GM12878 (cell line): ENCODE measurements at regions not wholly inside any gene's neighbourhood (a gene's known extent, or its start where the extent isn't known, plus 50 kb on each side); places are given as distances from the start of the nearest gene placed in this dataset.

ENCODE experiments used
- ATAC-seq: fragments of 200-7000 bp; cut with Tn5 transposase; 3 replicates; pipeline ENCODE4 v1.9.1; 2020; ENCODE audit warnings: mild to moderate bottlenecking, moderate library complexity
- BruUV-seq: library from RNA; stranded (reverse); fragments of 400-500 nt; replicated peaks from 2 replicates; lab custom pipeline; 2021; lab: Mats Ljungman, UMichigan
- CTCF ChIA-PET: fragments of 300-600 bp; sonication (Branson Sonifier 250); formaldehyde crosslinking; extraction: SDS; loops from one replicate; lab custom pipeline; 2021; ENCODE audit warnings: inconsistent platforms; lab: Yijun Ruan, JAX
- POLR2A ChIA-PET: fragments of 350-600 bp; formaldehyde crosslinking; extraction: SDS; loops from one replicate; lab custom pipeline; 2021; ENCODE audit warnings: inconsistent platforms; lab: Charles Lee
- RAD21 ChIA-PET: fragments of 300-600 bp; sonication (Branson Sonifier 250); formaldehyde crosslinking; loops from one replicate; lab custom pipeline; 2023; ENCODE audit warnings: antibody characterized with exemption; ENCODE audit not compliant: unreplicated experiment; lab: Charles Lee
- SMC1A ChIA-PET: fragments of 300-600 bp; sonication (Branson Sonifier 250); formaldehyde crosslinking; loops from one replicate; lab custom pipeline; 2023; ENCODE audit not compliant: unreplicated experiment, uncharacterized antibody; lab: Charles Lee
- DNase-seq: peaks from one replicate; pipeline ENCODE4 v3.0.0-alpha.2; 2011; ENCODE audit warnings: low read depth, low spot score
- FAIRE-seq: peaks from 3 replicates; lab custom pipeline; 2011; peaks lifted over from hg19 to GRCh38; lab: Jason Lieb, UNC
- H2AFZ ChIP-seq: 2 replicates; pipeline ENCODE4 v1.6.0; 2011; ENCODE audit warnings: low read depth, low read length, control low read depth; ENCODE audit not compliant: control insufficient read depth
- H3K27ac ChIP-seq: 2 replicates; pipeline ENCODE4 v1.5.1; 2011; ENCODE audit warnings: control low read depth; ENCODE audit not compliant: control insufficient read depth, insufficient read depth
- H3K27me3 ChIP-seq, 2 experiments: replicated peaks in 1 of 2; 2 replicates each; pipeline versions ENCODE4 v1.6.0 to v1.6.1; 2011; ENCODE audit warnings: low read length in 1 of 2; ENCODE audit not compliant: control insufficient read depth in 2 of 2, insufficient read depth in 2 of 2
- H3K36me3 ChIP-seq, 2 experiments: 2 replicates each; pipeline ENCODE4 v1.5.1; 2011; ENCODE audit warnings: low read length in 1 of 2; ENCODE audit not compliant: control insufficient read depth in 2 of 2, insufficient read depth in 2 of 2
- H3K4me1 ChIP-seq: 2 replicates; pipeline ENCODE4 v1.6.1; 2011; ENCODE audit warnings: mild to moderate bottlenecking, low read length, moderate library complexity, mixed read lengths; ENCODE audit not compliant: control insufficient read depth, insufficient read depth
- H3K4me2 ChIP-seq: 2 replicates; pipeline ENCODE4 v1.6.0; 2011; ENCODE audit warnings: control low read depth; ENCODE audit not compliant: control insufficient read depth, insufficient read depth
- H3K4me3 ChIP-seq: fragments of 200-600 bp; sonication (generic); 2 replicates; pipeline ENCODE4 v1.5.1; 2016
- H3K79me2 ChIP-seq: 2 replicates; pipeline ENCODE4 v1.6.0; 2011; ENCODE audit warnings: low read length; ENCODE audit not compliant: control insufficient read depth, insufficient read depth
- H3K9ac ChIP-seq: 2 replicates; pipeline ENCODE4 v1.8.0; 2011; ENCODE audit warnings: low read length, control low read depth, mixed read lengths; ENCODE audit not compliant: control insufficient read depth, insufficient read depth
- H3K9me3 ChIP-seq: replicated peaks from 3 replicates; pipeline ENCODE4 v1.5.1; 2011; ENCODE audit warnings: mild to moderate bottlenecking, low read length; ENCODE audit not compliant: control insufficient read depth, insufficient read depth
- H4K20me1 ChIP-seq: 2 replicates; pipeline ENCODE4 v1.6.0; 2011; ENCODE audit not compliant: control insufficient read depth, insufficient read depth
- CHD1 ChIP-seq: IDR thresholded peaks from 2 replicates; pipeline ENCODE4 v1.6.1; 2012; ENCODE audit warnings: low read depth, low read length, improper control_type of control experiment
- CHD2 ChIP-seq: IDR thresholded peaks from 2 replicates; pipeline ENCODE4 v1.6.1; 2011; ENCODE audit warnings: low read depth, low read length, improper control_type of control experiment, borderline replicate concordance
- HDGF ChIP-seq: fragments of 450-650 bp; IDR thresholded peaks from 2 replicates; pipeline ENCODE4 v1.6.1; 2016; ENCODE audit warnings: antibody characterized with exemption
- HSF1 ChIP-seq: fragments of 150-350 bp; IDR thresholded peaks from 2 replicates; pipeline ENCODE4 v1.6.1; 2014; ENCODE audit warnings: mild to moderate bottlenecking, low read depth, low read length
- IKZF2 ChIP-seq, 2 experiments: fragments of 450-650 bp; IDR thresholded peaks; 2 replicates each; pipeline ENCODE4 v1.6.1; 2017; ENCODE audit warnings: mild to moderate bottlenecking in 2 of 2, moderate library complexity in 2 of 2
- LARP7 ChIP-seq: fragments of 450-650 bp; IDR thresholded peaks from 2 replicates; pipeline ENCODE4 v1.6.1; 2017; ENCODE audit warnings: mild to moderate bottlenecking
- MAX ChIP-seq: IDR thresholded peaks from 2 replicates; pipeline ENCODE4 v1.6.1; 2012; ENCODE audit warnings: low read depth, low read length, improper control_type of control experiment
- MEF2A ChIP-seq: IDR thresholded peaks from 2 replicates; pipeline ENCODE4 v1.6.1; 2011; ENCODE audit warnings: low read depth, mild to moderate bottlenecking, low read length, moderate library complexity; ENCODE audit not compliant: insufficient read depth
- NR2C2 ChIP-seq: IDR thresholded peaks from 2 replicates; pipeline ENCODE4 v1.6.1; 2011; ENCODE audit warnings: borderline replicate concordance, low read depth; ENCODE audit not compliant: control insufficient read depth, insufficient read length
- RELA ChIP-seq: fragments of 450-650 bp; IDR thresholded peaks from 2 replicates; pipeline ENCODE4 v1.8.0; 2014; ENCODE audit warnings: borderline replicate concordance; ENCODE audit not compliant: partially characterized antibody
- SIN3A ChIP-seq: IDR thresholded peaks from 2 replicates; pipeline ENCODE4 v1.6.1; 2012; ENCODE audit warnings: low read depth, low read length, improper control_type of control experiment
- ZZZ3 ChIP-seq: IDR thresholded peaks from 2 replicates; pipeline ENCODE4 v1.6.1; 2011; ENCODE audit warnings: low read depth; ENCODE audit not compliant: control insufficient read depth, insufficient read length
- WGBS: methylation state at CpG from one replicate; pipeline ENCODE4 v1.1.6; 2016; ENCODE audit warnings: low lambda C conversion rate; ENCODE audit not compliant: insufficient replicate concordance, insufficient coverage; ENCODE audit errors: missing lambda C conversion rate; 5-methylcytosine and 5-hydroxymethylcytosine counted together
- in situ Hi-C: fragments of 300-500 bp; cut with MboI; formaldehyde crosslinking; loops from 9 replicates; pipeline ENCODE4 v1.14.3; 2018; ENCODE audit warnings: mixed read lengths
- intact Hi-C: fragments of 100-400 bp; cut with micrococcal nuclease; formaldehyde crosslinking; loops from one replicate; pipeline ENCODE4 v1.14.2; 2022; ENCODE audit not compliant: unreplicated experiment
- TF ChIP-seq, protein P1 (sequence below): fragments of 450-650 bp; IDR thresholded peaks from 2 replicates; pipeline ENCODE4 v1.6.1; 2018; ENCODE audit warnings: borderline replicate concordance, mild to moderate bottlenecking; ENCODE audit not compliant: partially characterized antibody
- TF ChIP-seq, protein P2 (sequence below): fragments of 450-650 bp; IDR thresholded peaks from 2 replicates; pipeline ENCODE4 v1.6.1; 2017; ENCODE audit warnings: antibody characterized with exemption, mild to moderate bottlenecking, moderate library complexity

DNA sequence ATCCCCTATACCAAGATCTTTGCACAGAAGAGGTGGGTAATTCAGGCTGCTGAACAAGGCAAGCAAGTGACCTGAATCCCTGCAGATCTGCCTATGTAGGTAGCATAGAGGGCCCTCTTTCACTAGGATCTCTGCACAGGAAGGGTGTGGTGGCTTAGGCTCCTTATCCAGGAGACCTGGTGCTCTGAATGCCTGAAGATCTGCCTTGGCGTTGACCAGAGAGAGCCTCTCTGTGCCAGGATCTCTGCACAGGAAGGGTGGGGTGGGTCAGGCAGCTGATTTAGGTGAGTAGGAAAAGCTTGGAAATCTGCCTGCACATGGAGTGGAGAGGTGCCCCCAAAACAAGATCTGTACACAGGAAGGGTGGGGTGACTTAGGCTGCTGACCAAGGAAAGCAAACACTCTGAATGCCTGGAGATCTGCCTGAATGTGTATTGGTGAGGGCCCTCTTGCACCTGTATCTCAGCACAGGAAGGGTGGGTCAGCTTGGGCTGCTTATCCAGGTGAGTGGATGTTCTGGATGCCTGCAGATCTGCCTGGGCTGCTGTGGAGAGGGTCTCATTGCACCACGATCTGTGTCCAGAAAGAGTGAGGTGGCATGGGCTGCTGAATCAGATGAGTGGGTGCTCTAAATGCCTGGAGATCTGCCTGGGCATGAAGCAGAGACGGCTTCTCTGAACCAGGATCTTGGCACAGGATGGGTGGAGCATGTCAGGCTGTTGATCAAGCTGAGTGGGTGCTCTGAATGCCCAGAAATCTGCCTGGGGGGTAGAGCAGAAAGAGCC, 365.9 kb downstream of the DMAC1 start:
- ChIA-PET SMC1A (no interaction called here), CTCF (interaction anchor here (1.3 kb wide), 1 partner anchor 199 kb away, joined by 4 read pairs; no protein-coding TSS in a partner anchor), POLR2A (no interaction called here), RAD21 (no interaction called here)
- no peak overlapping the region for H3K9ac ChIP-seq
- no peak overlapping the region for H2AFZ ChIP-seq
- no peak for DNase-seq
- FAIRE-seq: no peak
- TF ChIP-seq MEF2A (no peak), HDGF (no peak), CHD1 (no peak), IKZF2 (IDR thresholded peaks at IDR 0.05) (no peak), RELA (no peak), NR2C2 (no peak), ZZZ3 (no peak), CHD2 (no peak), HSF1 (no peak), LARP7 (no peak), MAX (no peak), SIN3A (no peak)
- TF ChIP-seq, protein P1, sequence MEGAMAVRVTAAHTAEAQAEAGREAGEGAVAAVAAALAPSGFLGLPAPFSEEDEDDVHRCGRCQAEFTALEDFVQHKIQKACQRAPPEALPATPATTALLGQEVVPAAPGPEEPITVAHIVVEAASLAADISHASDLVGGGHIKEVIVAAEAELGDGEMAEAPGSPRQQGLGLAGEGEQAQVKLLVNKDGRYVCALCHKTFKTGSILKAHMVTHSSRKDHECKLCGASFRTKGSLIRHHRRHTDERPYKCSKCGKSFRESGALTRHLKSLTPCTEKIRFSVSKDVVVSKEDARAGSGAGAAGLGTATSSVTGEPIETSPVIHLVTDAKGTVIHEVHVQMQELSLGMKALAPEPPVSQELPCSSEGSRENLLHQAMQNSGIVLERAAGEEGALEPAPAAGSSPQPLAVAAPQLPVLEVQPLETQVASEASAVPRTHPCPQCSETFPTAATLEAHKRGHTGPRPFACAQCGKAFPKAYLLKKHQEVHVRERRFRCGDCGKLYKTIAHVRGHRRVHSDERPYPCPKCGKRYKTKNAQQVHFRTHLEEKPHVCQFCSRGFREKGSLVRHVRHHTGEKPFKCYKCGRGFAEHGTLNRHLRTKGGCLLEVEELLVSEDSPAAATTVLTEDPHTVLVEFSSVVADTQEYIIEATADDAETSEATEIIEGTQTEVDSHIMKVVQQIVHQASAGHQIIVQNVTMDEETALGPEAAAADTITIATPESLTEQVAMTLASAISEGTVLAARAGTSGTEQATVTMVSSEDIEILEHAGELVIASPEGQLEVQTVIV: no peak
- TF ChIP-seq, protein P2, sequence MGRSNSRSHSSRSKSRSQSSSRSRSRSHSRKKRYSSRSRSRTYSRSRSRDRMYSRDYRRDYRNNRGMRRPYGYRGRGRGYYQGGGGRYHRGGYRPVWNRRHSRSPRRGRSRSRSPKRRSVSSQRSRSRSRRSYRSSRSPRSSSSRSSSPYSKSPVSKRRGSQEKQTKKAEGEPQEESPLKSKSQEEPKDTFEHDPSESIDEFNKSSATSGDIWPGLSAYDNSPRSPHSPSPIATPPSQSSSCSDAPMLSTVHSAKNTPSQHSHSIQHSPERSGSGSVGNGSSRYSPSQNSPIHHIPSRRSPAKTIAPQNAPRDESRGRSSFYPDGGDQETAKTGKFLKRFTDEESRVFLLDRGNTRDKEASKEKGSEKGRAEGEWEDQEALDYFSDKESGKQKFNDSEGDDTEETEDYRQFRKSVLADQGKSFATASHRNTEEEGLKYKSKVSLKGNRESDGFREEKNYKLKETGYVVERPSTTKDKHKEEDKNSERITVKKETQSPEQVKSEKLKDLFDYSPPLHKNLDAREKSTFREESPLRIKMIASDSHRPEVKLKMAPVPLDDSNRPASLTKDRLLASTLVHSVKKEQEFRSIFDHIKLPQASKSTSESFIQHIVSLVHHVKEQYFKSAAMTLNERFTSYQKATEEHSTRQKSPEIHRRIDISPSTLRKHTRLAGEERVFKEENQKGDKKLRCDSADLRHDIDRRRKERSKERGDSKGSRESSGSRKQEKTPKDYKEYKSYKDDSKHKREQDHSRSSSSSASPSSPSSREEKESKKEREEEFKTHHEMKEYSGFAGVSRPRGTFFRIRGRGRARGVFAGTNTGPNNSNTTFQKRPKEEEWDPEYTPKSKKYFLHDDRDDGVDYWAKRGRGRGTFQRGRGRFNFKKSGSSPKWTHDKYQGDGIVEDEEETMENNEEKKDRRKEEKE: no peak
- in situ Hi-C loops (no loop called here), intact Hi-C loops (no loop called here)
- H3K27ac ChIP-seq: no peak overlapping the region
- ATAC-seq: no peak
- H3K27me3 ChIP-seq: no peaks in the 10 kb centered on the region
- WGBS: 20% methylated on average over 3 of the region's 3 CpGs
- H3K79me2 ChIP-seq: no peaks in the 10 kb centered on the region
- H3K4me3 ChIP-seq: no peak overlapping the region
- H3K9me3 ChIP-seq: no peaks in the 10 kb centered on the region
- H4K20me1 ChIP-seq: no peaks in the 10 kb centered on the region
- no peak overlapping the region for H3K4me2 ChIP-seq
- H3K36me3 ChIP-seq: no peaks in the 10 kb centered on the region
- H3K4me1 ChIP-seq: no peaks in the 10 kb centered on the region
- BruUV-seq: no TSS peak
